ENCODE measurements at regions not wholly inside any gene's neighbourhood (a gene's known extent, or its start where the extent isn't known, plus 50 kb on each side); places are given as distances from the start of the nearest gene placed in this dataset.

DNA sequence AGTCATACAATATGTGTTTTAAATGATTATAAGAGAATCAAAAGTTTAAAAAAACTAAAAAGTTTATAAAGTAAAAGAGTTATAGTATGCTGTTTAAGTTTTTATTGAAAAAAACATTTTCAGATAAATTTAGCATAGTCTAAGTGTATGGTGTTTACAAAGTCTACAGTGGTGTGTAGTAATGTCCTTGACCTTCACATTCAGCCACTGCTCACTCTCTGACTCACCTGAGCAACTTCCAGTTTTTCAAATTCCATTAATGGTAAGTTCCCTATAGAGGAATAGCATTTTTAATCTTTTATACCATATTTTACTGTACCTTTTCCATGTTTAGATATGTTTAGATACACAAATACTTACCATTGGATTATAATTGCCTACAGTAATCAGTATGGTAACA is 842.4 kb upstream of the KLHL1 start:
- no peaks in the 10 kb centered on the region for H3K9me3 Mint-ChIP-seq
- no peak overlapping the region for H3K27ac Mint-ChIP-seq
- Histone ChIP-seq H3K9me3 (ENCODE audit: control insufficient read depth, low read depth, low read length) (no peaks in the 10 kb centered on the region), H2BK120ac (ENCODE audit: low read depth, low read length, poor library complexity, severe bottlenecking) (no peak overlapping the region), H4K20me1 (ENCODE audit: control insufficient read depth, insufficient read depth, insufficient read length) (no peaks in the 10 kb centered on the region), H2BK12ac (ENCODE audit: insufficient read length, low read depth, low read length) (no peak overlapping the region), H3K27me3 (ENCODE audit: insufficient read depth, low read length) (no peaks in the 10 kb centered on the region), H3K18ac (ENCODE audit: insufficient read length, low read depth, low read length) (no peak overlapping the region), H4K5ac (ENCODE audit: insufficient read length, low read depth, low read length) (no peak overlapping the region), H3K79me2 (ENCODE audit: insufficient read depth, low read length) (no peaks in the 10 kb centered on the region), H3K4me2 (ENCODE audit: insufficient read depth, insufficient read length, low read length) (no peak overlapping the region), H4K91ac (ENCODE audit: insufficient read length, low read depth, low read length) (no peak overlapping the region), H3K79me1 (ENCODE audit: insufficient read depth, low read depth, low read length, poor library complexity, severe bottlenecking) (no peaks in the 10 kb centered on the region), H3T11ph (ENCODE audit: low read length) (no peak overlapping the region), H3K9ac (ENCODE audit: extremely low read depth, insufficient read length, low read length) (no peak overlapping the region), H2BK15ac (ENCODE audit: low read depth, low read length) (no peak overlapping the region), H3K4me1 (ENCODE audit: insufficient read depth, low read length) (no peaks in the 10 kb centered on the region), H2AK5ac (ENCODE audit: insufficient read length, low read length) (no peak overlapping the region), H3K23ac (ENCODE audit: insufficient read length, low read depth, low read length) (no peak overlapping the region), H3K14ac (ENCODE audit: insufficient read depth, low read length) (no peak overlapping the region), H2AFZ (ENCODE audit: low read length) (no peak overlapping the region), H3K27ac (ENCODE audit: insufficient read length, low read depth, low read length) (no peak overlapping the region), H3K23me2 (ENCODE audit: insufficient read length, low read depth, low read length, poor library complexity, severe bottlenecking) (no peaks in the 10 kb centered on the region), H2BK5ac (ENCODE audit: insufficient read length, low read length) (no peak overlapping the region), H2BK20ac (ENCODE audit: low read depth, low read length, poor library complexity, severe bottlenecking) (no peak overlapping the region), H3K4ac (ENCODE audit: low read depth, low read length) (no peak overlapping the region), H4K8ac (replicated peaks; ENCODE audit: insufficient read length, low read depth, low read length) (no peak overlapping the region), H3K56ac (ENCODE audit: insufficient read length, low read depth, low read length) (no peak overlapping the region)
- no peak for DNase-seq
- TF ChIP-seq, protein P1, sequence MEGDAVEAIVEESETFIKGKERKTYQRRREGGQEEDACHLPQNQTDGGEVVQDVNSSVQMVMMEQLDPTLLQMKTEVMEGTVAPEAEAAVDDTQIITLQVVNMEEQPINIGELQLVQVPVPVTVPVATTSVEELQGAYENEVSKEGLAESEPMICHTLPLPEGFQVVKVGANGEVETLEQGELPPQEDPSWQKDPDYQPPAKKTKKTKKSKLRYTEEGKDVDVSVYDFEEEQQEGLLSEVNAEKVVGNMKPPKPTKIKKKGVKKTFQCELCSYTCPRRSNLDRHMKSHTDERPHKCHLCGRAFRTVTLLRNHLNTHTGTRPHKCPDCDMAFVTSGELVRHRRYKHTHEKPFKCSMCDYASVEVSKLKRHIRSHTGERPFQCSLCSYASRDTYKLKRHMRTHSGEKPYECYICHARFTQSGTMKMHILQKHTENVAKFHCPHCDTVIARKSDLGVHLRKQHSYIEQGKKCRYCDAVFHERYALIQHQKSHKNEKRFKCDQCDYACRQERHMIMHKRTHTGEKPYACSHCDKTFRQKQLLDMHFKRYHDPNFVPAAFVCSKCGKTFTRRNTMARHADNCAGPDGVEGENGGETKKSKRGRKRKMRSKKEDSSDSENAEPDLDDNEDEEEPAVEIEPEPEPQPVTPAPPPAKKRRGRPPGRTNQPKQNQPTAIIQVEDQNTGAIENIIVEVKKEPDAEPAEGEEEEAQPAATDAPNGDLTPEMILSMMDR (conservative IDR thresholded peaks at IDR 0.05): no peak
- H3K4me1 Mint-ChIP-seq: no peaks in the 10 kb centered on the region
- no peak overlapping the region for H3K4me3 Mint-ChIP-seq
- no peaks in the 10 kb centered on the region for H3K36me3 Mint-ChIP-seq (ENCODE audit: insufficient read depth in 1 of 3, low read depth in 3 of 3)
- H3K27me3 Mint-ChIP-seq (ENCODE audit: low read depth): no peaks in the 10 kb centered on the region; the same call in none of the 2 replicates
